Psoas muscle (tissue), 7 donors: ENCODE measurements at regions not wholly inside any gene's neighbourhood (a gene's known extent, or its start where the extent isn't known, plus 50 kb on each side); places are given as distances from the start of the nearest gene placed in this dataset.

Experiments
- ATAC-seq, 4 donors: fragments of 200-7000 bp; cut with Tn5 transposase; one replicate each; pipeline ENCODE4 v1.9.1; 2020; ENCODE audit warnings: moderate library complexity in 3 of 4, mild to moderate bottlenecking in 2 of 4
- DNase-seq, 2 donors: peaks; one replicate each; pipeline ENCODE4 v3.0.0-alpha.2; 2020
- H3K27ac ChIP-seq: fragments of 200-600 bp; one replicate; pipeline ENCODE4 v1.8.0; 2022
- H3K27me3 ChIP-seq, 3 donors: fragments of 200-600 bp in 1 of 3; one replicate each; pipeline versions ENCODE4 v1.6.1 to v1.8.0; 2013 to 2022; ENCODE audit warnings: low read length in 2 of 3, mild to moderate bottlenecking in 2 of 3, moderate library complexity in 1 of 3; ENCODE audit not compliant: insufficient read depth in 3 of 3
- H3K36me3 ChIP-seq, 2 donors: fragments of 200-600 bp in 1 of 2; one replicate each; pipeline versions ENCODE4 v1.6.1 to v1.8.0; 2013 to 2022; ENCODE audit warnings: low read depth in 1 of 2, mild to moderate bottlenecking in 1 of 2, moderate library complexity in 1 of 2; ENCODE audit not compliant: insufficient read depth in 1 of 2
- H3K4me1 ChIP-seq: fragments of 200-600 bp; one replicate; pipeline ENCODE4 v1.8.0; 2022
- H3K4me3 ChIP-seq: fragments of 200-600 bp; one replicate; pipeline ENCODE4 v1.8.0; 2022; ENCODE audit warnings: mild to moderate bottlenecking
- H3K9me3 ChIP-seq: fragments of 200-600 bp; one replicate; pipeline ENCODE4 v1.8.0; 2022
- CTCF ChIP-seq: fragments of 200-600 bp; IDR thresholded peaks from one replicate; pipeline ENCODE4 v1.8.0; 2022; ENCODE audit warnings: antibody characterized with exemption
- WGBS, 3 donors: extraction: QIAGEN DNeasy Blood & Tissue Kit; methylation state at CpG; one replicate each; pipeline versions ENCODE4 v1.1.6 to v1.1.7; 2013; 5-methylcytosine and 5-hydroxymethylcytosine counted together
- intact Hi-C, 2 donors: fragments of 100-400 bp; cut with DNase I; formaldehyde crosslinking; loops; one replicate each; pipeline versions ENCODE4 v1.11.0 to v1.14.2; 2022
- donor health status: healthy with polysubstance abuse.
- donor health status: DM: no; HTN: no; CAD: no; lungs with moderate emphysema.
- donor health status: Bipolar disorder and iron deficiency.
- donor health status: healthy.
- donor health status: DM: yes; HTN: yes; CAD: no.
- donor health status: DM: no; HTN: no; CAD: no.
- donor health status: DM: yes; HTN: yes; CAD: no.

GRCh38 chr10:28082316-28082715 is 83.4 kb upstream of the ODAD2 start:
- DNase-seq: no peak
- intact Hi-C loops: no loop called here
- Histone ChIP-seq H3K36me3 (peaks cover 0 to 11% of the 10 kb centered on the region in 2 donors), H3K9me3 (no peaks in the 10 kb centered on the region), H3K27ac (no peak overlapping the region), H3K27me3 (no peaks in the 10 kb centered on the region), H3K4me1 (no peaks in the 10 kb centered on the region), H3K4me3 (no peak overlapping the region)
- ATAC-seq: no peak
- TF ChIP-seq CTCF: no peak

- H3K4me3 ChIP-seq: no peak overlapping the region
- H3K4me1 ChIP-seq: no peaks in the 10 kb centered on the region
- no peaks in the 10 kb centered on the region for H3K9me3 ChIP-seq
- peaks cover 2 to 4% of the 10 kb centered on the region in 2 donors for H3K36me3 ChIP-seq
- no peak for DNase-seq
- intact Hi-C loops: loop anchor here in 1 of 2 donors (2.0 kb wide), 1 partner anchor 21 kb away; no protein-coding TSS in a partner anchor
- ATAC-seq: no peak
- no peak overlapping the region for H3K27ac ChIP-seq
- TF ChIP-seq CTCF: no peak
- WGBS, 3 donors: 75 to 79% (median 78%) methylated on average over 4 of the region's 4 CpGs
- H3K27me3 ChIP-seq: no peaks in the 10 kb centered on the region
These were observed 79.0 kb upstream of the ODAD2 start for GRCh38 chr10:28077889-28078288.

- ATAC-seq (no peak), DNase-seq (no peak)
- H3K9me3 ChIP-seq: no peaks in the 10 kb centered on the region
- 94 to 95% (median 95%) methylated on average over 8 of the region's 8 CpGs for WGBS, 3 donors
- no peak overlapping the region for H3K27ac ChIP-seq
- peaks cover 2 to 4% of the 10 kb centered on the region in 2 donors for H3K36me3 ChIP-seq
- no peaks in the 10 kb centered on the region for H3K4me1 ChIP-seq
- intact Hi-C loops: no loop called here
- no peak overlapping the region for H3K4me3 ChIP-seq
- no peaks in the 10 kb centered on the region for H3K27me3 ChIP-seq
- no peak for TF ChIP-seq CTCF
These were observed 76.5 kb upstream of the ODAD2 start for GRCh38 chr10:28075424-28075823.

- no peak overlapping the region for H3K4me3 ChIP-seq
- no peak for TF ChIP-seq CTCF
- intact Hi-C loops: no loop called here
- peaks cover 2 to 15% of the 10 kb centered on the region in 2 donors for H3K36me3 ChIP-seq
- H3K9me3 ChIP-seq: no peaks in the 10 kb centered on the region
- no peaks in the 10 kb centered on the region for H3K4me1 ChIP-seq
- H3K27ac ChIP-seq: no peak overlapping the region
- ATAC-seq (no peak), DNase-seq (no peak)
- 85 to 100% (median 94%) methylated on average over 1 of the region's 1 CpG for WGBS, 3 donors
- no peaks in the 10 kb centered on the region for H3K27me3 ChIP-seq
These were observed 73.7 kb upstream of the ODAD2 start for GRCh38 chr10:28072573-28072972.

- ATAC-seq: no peak
- H3K9me3 ChIP-seq: no peaks in the 10 kb centered on the region
- no peak for TF ChIP-seq CTCF
These were observed 61.2 kb upstream of the ODAD2 start for GRCh38 chr10:28060031-28060607.

More at GRCh38 chr10:28060031-28060607, 61.2 kb upstream of the ODAD2 start:
- H3K27ac ChIP-seq: no peak overlapping the region
- no peak for DNase-seq
- intact Hi-C loops: no loop called here
- peaks cover 0 to 35% of the 10 kb centered on the region in 2 donors for H3K36me3 ChIP-seq
- 81 to 85% (median 84%) methylated on average over 5 of the region's 5 CpGs for WGBS, 3 donors
- H3K27me3 ChIP-seq: no peaks in the 10 kb centered on the region
- no peak overlapping the region for H3K4me3 ChIP-seq
- no peaks in the 10 kb centered on the region for H3K4me1 ChIP-seq
